ENCODE measurements at regions not wholly inside any gene's neighbourhood (a gene's known extent, or its start where the extent isn't known, plus 50 kb on each side); places are given as distances from the start of the nearest gene placed in this dataset.
"Not testable (repeated sequence)": the region's sequence is repeated elsewhere in the genome, so short reads cannot be mapped to it uniquely, and the experiment has no call there.

DNA sequence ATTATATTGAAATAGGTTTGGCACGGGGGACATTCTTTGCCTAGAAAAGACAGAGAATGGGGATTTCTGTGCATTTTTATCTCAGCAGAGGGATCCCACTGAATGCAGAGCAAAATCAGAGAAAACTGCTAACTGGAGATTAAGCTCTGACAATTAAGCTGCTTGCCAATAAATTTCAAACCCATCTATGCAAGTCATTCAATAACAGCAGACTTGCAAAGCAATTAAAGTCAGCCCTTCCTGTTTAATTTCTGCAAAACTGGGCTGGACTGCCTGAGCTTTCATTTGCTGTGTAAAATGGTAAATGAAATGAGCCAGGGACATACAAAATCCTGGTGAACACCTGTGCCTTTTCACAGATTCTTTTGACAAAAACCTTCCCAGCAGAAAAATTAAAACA lies 1273.9 kb upstream of the CNTN5 start:
- DNase-seq (ENCODE audit: low spot score in 2 of 2) (no peak), ATAC-seq (no peak)
- Mint-ChIP-seq H3K27ac (no peak overlapping the region), H3K4me3 (no peak overlapping the region), H3K4me1 (no peaks in the 10 kb centered on the region), H3K9me3 (peaks cover 15% of the 10 kb centered on the region), H3K36me3 (no peaks in the 10 kb centered on the region)

DNA sequence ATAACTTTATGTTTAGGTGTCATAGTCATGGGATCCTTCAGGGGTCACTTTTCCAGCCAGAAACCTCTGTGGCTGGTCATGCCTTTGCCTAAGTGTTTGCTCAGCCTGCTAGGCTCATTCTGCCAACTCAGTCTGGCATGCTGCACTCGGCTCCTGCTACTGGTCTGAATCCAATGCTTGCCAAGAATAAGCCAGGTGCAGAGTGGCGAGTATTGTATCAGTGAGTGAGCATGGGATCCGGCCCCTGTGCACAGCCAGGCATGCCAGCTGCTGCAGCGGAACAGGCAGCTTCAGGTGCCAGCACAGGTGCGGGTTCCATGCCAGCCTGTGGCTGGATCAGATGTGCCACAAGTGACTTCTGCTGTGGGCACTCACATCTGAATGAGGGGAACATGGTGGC lies 1269.3 kb upstream of the CNTN5 start:
- Mint-ChIP-seq H3K27ac (no peak overlapping the region), H3K36me3 (no peaks in the 10 kb centered on the region), H3K4me1 (no peaks in the 10 kb centered on the region), H3K4me3 (no peak overlapping the region), H3K9me3 (peaks cover 16% of the 10 kb centered on the region)
- no peak for DNase-seq (ENCODE audit: low spot score in 2 of 2)
- no peak for ATAC-seq

DNA sequence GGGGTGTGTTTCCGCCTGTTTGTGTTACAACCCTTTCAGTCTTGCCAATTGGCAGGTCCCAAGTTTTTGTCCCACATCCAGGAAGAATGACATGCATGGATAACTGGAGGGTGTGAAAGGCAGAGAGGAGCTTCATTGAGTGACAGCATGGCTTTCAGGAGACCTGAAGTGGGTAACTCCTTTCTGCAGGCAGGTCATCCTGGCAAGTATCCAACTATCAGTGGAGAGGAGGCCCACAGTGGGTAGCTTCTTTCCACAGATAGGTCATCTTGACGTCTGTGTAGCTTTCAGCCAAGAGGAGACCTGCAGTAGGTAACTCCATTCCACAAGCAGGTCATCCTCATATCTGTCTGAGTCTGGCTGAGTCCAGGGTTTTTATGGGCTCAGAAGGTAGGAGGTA lies 1268.8 kb upstream of the CNTN5 start:
- ATAC-seq (no peak), DNase-seq (ENCODE audit: low spot score in 2 of 2) (no peak)
- Mint-ChIP-seq H3K36me3 (no peaks in the 10 kb centered on the region), H3K4me1 (no peaks in the 10 kb centered on the region), H3K27ac (no peak overlapping the region), H3K4me3 (no peak overlapping the region), H3K9me3 (peaks cover 20% of the 10 kb centered on the region)

DNA sequence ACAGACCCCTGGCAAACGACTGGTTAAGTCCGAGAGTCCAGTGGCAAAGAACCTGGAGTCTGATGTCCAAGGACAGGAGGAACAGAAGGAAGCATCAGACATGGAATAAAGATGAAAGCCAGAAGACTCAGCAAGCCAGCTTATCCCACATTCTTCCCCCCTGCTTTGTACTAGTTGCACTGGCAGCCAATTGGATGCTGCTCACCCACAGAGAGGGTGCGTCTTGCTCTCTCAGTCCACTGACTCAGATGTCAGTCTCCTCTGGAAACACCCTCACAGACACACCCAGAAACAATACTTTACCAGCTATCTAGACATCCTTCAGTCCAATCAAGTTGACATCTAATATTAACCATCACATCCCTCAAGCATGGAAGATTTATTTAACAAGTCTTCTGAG lies 1265.8 kb upstream of the CNTN5 start:
- no peaks in the 10 kb centered on the region for H3K4me1 Mint-ChIP-seq
- H3K27ac Mint-ChIP-seq: no peak overlapping the region
- ATAC-seq: no peak
- no peak overlapping the region for H3K4me3 Mint-ChIP-seq
- peaks cover 24% of the 10 kb centered on the region for H3K9me3 Mint-ChIP-seq
- no peaks in the 10 kb centered on the region for H3K36me3 Mint-ChIP-seq
- no peak for DNase-seq (ENCODE audit: low spot score in 2 of 2)

DNA sequence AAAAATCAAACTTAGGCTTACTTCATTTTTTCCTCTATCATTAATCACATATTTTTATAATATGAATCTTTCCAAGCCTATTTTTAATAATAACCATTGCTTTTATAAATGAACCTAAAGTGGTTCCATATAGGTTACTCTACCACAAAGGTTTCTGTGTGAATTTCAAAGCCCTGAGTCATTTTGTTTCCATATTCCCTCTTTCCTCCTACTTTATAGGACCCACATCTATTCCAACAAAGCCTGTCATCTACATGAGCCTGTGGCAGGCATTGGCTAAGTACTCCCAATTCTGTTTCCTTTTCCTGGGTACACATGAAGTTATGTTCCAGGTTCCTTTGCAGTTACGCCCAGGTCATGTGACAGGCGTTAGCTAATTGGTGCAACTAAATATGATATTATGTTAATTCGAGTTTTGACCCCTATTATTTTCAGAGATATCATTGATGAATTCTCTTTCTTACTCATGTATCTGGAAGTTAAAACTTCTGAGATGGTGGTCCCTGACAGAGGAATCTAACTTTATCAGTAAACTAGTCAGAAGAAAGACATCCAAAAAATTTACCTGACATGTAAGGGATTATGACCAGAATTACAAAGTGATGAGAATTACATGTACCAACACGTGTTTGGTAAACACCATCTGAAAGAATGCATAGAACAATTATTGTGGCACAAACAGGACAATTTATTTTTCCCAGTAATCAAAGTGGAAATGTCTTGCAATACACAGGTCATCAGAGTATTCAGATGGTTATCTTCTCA lies 1264.0 kb upstream of the CNTN5 start:
- no peak overlapping the region for H3K4me3 Mint-ChIP-seq

DNA sequence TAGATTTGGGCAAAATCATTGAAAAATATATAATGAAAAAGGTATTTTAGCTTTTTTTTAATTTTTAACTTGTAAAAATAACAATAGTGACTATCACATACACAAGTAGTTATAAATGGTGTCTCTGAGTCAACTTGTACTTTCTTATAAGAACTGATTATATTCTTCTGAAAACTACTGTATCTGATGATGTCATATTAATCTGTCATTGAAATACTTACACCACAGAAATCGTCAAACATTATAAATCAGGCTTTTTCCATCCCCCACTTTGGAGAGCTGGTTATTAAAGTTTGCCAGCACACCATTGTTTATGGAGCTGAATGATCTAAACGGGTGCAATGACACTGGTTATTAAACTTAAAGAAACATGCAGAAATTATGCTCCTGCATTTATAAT lies 1259.6 kb upstream of the CNTN5 start:
- ATAC-seq (no peak), DNase-seq (ENCODE audit: low spot score in 2 of 2) (no peak)
- H3K27ac Mint-ChIP-seq: no peak overlapping the region
- H3K4me3 Mint-ChIP-seq: no peak overlapping the region
- no peaks in the 10 kb centered on the region for H3K36me3 Mint-ChIP-seq
- no peaks in the 10 kb centered on the region for H3K4me1 Mint-ChIP-seq
- H3K9me3 Mint-ChIP-seq: peaks cover 19% of the 10 kb centered on the region

More for the DNA sequence above, 1264.0 kb upstream of the CNTN5 start:
- Mint-ChIP-seq H3K36me3 (no peaks in the 10 kb centered on the region), H3K4me1 (no peaks in the 10 kb centered on the region), H3K9me3 (peaks cover 23% of the 10 kb centered on the region), H3K27ac (no peak overlapping the region)
- ATAC-seq: no peak
- no peak for DNase-seq (ENCODE audit: low spot score in 2 of 2)

DNA sequence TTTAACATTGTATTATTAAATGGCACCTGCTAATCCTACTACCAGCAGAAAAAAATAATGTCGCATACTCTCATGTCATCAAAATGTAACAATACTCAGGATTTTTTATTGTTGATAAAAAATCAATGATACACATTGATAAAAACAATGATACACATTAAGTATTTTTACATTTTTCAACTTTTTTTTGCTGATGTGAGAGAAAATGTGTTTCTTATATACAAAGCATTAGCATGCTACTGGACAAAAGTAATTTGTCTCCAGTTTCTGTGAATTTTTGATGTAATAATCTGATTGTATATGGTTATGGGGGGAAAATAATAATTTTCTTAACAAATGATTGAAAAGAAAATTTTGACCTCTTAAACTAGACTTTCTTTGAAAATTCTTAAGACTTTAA lies 1256.6 kb upstream of the CNTN5 start:
- Mint-ChIP-seq H3K4me1 (no peaks in the 10 kb centered on the region), H3K27ac (no peak overlapping the region), H3K4me3 (no peak overlapping the region), H3K9me3 (peaks cover 13% of the 10 kb centered on the region), H3K36me3 (no peaks in the 10 kb centered on the region)
- DNase-seq (ENCODE audit: low spot score in 2 of 2) (no peak), ATAC-seq (no peak)

DNA sequence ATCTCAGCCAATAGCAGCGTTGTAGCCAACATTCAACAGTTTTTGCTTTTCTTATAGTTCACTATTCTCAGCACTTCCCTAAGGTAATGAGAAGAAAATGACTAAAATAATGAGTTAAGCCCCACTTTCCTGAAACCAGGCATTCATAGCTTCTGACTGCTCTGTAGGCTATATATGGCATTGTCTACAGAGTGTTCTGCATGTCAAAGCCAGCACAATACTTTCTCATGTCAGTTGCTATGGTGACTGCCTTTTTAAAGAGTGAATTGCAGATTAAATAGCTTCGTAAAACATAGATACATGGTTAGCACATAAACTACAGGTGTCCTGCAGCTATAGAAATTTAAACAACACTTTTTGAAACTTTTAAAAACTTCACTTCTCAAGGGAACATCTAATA lies 1256.1 kb upstream of the CNTN5 start:
- DNase-seq (ENCODE audit: low spot score in 2 of 2): no peak
- H3K27ac Mint-ChIP-seq: no peak overlapping the region
- H3K36me3 Mint-ChIP-seq: no peaks in the 10 kb centered on the region
- no peak overlapping the region for H3K4me3 Mint-ChIP-seq
- no peak for ATAC-seq
- H3K9me3 Mint-ChIP-seq: peaks cover 13% of the 10 kb centered on the region
- H3K4me1 Mint-ChIP-seq: no peaks in the 10 kb centered on the region

DNA sequence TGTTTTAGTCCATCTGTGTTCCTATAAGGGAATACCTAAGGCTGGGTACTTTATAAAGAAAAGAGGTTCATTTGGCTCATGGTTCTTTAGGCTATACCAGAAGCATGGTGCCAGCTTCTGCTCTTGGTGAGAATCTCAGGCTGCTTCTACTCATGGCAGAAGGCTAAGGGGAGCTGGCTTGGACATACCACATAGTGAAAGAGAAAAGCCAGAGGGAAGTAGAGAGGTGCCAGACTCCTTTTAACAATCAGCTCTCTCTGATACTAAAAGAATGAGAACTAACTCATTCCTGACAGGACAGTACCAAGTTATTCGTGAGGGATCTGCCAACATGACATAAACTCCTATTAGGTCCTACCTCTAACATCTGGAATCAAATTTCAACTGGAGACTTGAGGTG lies 1250.2 kb upstream of the CNTN5 start:
- Mint-ChIP-seq H3K4me3 (no peak overlapping the region), H3K9me3 (peaks cover 7% of the 10 kb centered on the region), H3K36me3 (no peaks in the 10 kb centered on the region), H3K4me1 (no peaks in the 10 kb centered on the region), H3K27ac (no peak overlapping the region)
- ATAC-seq (no peak), DNase-seq (ENCODE audit: low spot score in 2 of 2) (no peak)

DNA sequence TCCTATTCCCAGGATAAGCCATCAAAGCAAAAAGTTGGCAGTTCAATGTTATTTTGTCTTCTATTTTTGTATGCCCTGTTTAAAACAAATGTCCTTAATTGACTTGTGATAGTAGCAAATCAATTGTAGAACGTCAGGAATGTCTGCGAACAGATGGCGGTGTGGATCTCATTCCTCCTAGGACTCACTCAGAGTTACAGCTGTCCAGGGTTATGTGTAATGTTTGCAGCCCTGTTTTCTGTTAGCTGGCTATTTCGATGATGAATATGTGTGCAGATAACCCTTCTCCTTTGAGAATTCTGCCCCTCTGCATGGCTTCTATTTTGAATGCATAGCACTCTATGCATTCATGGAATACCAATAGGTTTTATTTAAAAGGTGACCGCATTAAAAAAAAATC lies 1248.0 kb upstream of the CNTN5 start:
- ATAC-seq (no peak), DNase-seq (ENCODE audit: low spot score in 2 of 2) (no peak)
- Mint-ChIP-seq H3K27ac (no peak overlapping the region), H3K9me3 (peaks cover 9% of the 10 kb centered on the region), H3K4me1 (no peaks in the 10 kb centered on the region), H3K4me3 (no peak overlapping the region), H3K36me3 (no peaks in the 10 kb centered on the region)

DNA sequence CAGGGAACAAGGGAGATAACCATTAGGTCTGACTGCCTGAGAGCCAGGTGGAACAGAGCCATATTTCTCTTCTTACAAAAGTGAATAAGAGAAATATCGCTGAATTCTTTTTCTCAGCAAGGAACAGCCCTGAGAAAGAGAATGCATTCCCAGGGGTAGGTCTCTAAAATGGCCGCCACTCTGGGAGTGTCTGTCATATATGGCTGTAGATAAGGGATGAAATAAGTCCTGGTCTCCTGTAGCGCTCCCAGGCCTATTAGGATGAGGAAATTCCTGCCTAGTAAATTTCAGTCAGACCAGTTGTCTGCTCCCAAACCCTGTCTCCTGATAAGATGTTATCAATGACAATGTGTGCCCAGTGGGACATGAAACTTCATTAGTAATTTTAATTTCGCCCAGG lies 1236.4 kb upstream of the CNTN5 start:
- ATAC-seq; DNase-seq (ENCODE audit: low spot score in 2 of 2); H3K4me3 Mint-ChIP-seq; H3K36me3 Mint-ChIP-seq; H3K4me1 Mint-ChIP-seq; H3K27ac Mint-ChIP-seq: not testable (repeated sequence)
- H3K9me3 Mint-ChIP-seq: peaks cover 29% of the 10 kb centered on the region

DNA sequence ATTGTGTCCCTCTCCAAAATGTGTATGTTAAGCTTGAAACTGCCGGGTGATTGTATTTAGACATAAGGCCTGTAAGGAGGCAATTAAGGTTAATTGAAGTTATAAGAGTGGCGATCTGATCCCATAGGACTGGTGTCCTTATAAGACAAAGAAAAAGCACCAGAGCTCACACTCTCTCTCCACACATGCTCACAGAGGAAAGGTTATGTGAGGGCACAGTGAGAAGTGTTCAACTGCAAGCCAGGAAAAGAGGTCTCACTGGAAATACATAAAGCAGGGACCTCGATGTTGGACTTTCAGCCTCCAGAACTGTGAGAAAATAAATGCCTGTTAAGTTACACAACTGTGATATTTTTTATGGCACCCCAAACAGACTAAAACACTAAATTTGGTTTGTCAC lies 1233.8 kb upstream of the CNTN5 start:
- Mint-ChIP-seq H3K4me3 (no peak overlapping the region), H3K36me3 (no peaks in the 10 kb centered on the region), H3K27ac (no peak overlapping the region), H3K9me3 (peaks cover 35% of the 10 kb centered on the region), H3K4me1 (no peaks in the 10 kb centered on the region)
- ATAC-seq: no peak
- no peak for DNase-seq (ENCODE audit: low spot score in 2 of 2)

DNA sequence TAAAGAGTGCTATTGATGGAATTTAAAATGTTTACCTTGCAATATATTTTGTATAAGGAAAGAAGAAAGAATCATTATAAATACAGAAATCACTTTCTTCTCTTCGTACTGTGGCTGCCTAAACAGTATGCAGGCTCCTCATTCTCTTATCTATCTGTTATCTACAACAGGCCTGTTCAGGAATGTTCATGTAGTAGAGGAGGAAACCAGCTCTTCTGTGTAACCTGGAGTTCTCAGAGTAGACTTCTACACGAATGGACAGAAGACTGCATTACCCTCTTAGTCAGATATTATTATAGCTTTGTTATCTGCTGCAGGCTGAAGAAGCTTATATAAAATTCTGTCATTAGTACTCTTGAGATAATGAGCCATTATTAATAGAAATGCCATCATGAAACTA lies 1225.9 kb upstream of the CNTN5 start:
- Mint-ChIP-seq H3K27ac (no peak overlapping the region), H3K9me3 (peaks cover 13% of the 10 kb centered on the region), H3K36me3 (no peaks in the 10 kb centered on the region), H3K4me3 (no peak overlapping the region), H3K4me1 (no peaks in the 10 kb centered on the region)
- no peak for DNase-seq (ENCODE audit: low spot score in 2 of 2)
- ATAC-seq: no peak

DNA sequence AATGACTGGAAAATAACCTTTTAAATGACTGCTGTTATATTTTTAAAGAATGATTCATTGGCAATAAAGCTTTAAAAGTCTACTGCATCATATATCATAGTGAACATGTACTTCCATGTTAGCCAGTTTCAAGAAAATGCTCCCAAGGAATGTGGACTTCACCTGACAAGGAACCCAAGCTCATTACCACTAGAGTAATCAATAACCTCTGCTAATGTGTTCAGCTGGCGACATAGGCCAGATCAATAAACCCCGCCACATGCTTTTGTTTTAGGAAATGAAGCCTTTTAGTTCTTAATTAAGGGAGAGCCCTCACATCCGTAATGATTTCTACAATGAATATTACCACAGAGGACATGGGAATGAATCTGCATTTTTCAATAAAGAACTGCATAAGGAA lies 1219.9 kb upstream of the CNTN5 start:
- no peak for DNase-seq (ENCODE audit: low spot score in 2 of 2)
- ATAC-seq: no peak
- H3K9me3 Mint-ChIP-seq: peaks cover 3% of the 10 kb centered on the region
- H3K27ac Mint-ChIP-seq: no peak overlapping the region
- no peak overlapping the region for H3K4me3 Mint-ChIP-seq
- H3K36me3 Mint-ChIP-seq: no peaks in the 10 kb centered on the region
- no peaks in the 10 kb centered on the region for H3K4me1 Mint-ChIP-seq

DNA sequence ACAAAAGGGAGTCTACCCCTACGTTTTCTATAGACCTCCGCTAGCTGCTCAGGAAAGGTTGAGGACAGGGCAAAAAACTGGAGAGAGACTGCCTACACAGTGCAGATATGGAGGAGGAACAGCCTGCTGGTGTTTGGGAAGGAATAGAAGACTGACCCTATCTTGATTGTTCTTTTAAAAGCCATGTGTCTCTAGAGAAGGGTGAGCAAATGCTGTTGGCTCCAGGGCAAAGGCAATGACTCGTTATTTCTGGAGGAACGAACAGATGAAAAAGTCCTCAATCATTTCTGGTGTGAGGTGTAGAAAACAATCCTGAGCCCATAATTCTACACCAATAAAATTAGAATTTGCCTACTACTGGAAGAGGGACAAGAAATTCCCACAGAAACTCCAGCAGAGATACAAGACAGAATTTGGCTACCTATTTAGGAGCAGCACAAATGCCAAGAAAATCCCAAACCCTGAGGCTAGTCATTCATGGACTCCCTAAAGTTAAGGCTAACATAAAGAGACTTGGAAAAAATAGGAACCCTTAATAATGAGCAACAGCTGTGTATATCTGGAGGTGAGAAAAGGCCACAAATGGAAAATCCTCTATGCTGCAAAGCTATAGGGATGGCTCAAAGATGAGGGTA lies 1206.3 kb upstream of the CNTN5 start:
- no peak for ATAC-seq
- no peak overlapping the region for H3K4me3 Mint-ChIP-seq
- no peak overlapping the region for H3K27ac Mint-ChIP-seq
- H3K36me3 Mint-ChIP-seq: no peaks in the 10 kb centered on the region
- no peak for DNase-seq (ENCODE audit: low spot score in 2 of 2)
- no peaks in the 10 kb centered on the region for H3K4me1 Mint-ChIP-seq
- peaks cover 3% of the 10 kb centered on the region for H3K9me3 Mint-ChIP-seq

DNA sequence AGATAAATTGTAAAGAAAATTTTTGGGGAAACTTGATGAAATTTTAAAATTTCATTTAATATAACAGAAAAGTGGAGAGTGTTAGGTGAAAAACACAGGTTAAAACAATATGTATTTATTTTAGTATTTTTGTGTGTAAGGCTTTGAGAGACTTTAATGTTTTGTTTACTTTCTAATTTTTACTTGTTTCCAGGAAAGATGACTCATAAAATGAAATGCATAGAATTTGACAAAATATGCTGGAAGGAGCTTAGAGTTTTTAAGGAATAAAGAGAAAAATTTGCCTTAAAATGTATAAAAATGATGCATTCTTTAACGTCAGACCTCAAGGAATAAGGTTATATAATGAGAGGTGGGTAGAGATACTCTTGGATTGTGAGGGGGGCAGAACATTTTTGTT lies 1205.1 kb upstream of the CNTN5 start:
- H3K27ac Mint-ChIP-seq: no peak overlapping the region
- DNase-seq (ENCODE audit: low spot score in 2 of 2) (no peak), ATAC-seq (no peak)
- H3K9me3 Mint-ChIP-seq: peaks cover 3% of the 10 kb centered on the region
- H3K36me3 Mint-ChIP-seq: no peaks in the 10 kb centered on the region
- H3K4me3 Mint-ChIP-seq: no peak overlapping the region
- no peaks in the 10 kb centered on the region for H3K4me1 Mint-ChIP-seq

Measured in stimulated activated effector memory CD8-positive, alpha-beta T cell treated with anti-CD3 and anti-CD28 coated beads, Interleukin-12 subunit alpha, Interleukin-12 subunit beta, amount 100 ng/mL, for 72 hours (primary cell).